ENCODE measurements at regions not wholly inside any gene's neighbourhood (a gene's known extent, or its start where the extent isn't known, plus 50 kb on each side); places are given as distances from the start of the nearest gene placed in this dataset.

GRCh38 chr5:66417781-66418180 lies 178.4 kb upstream of the MAST4 start:
- TF ChIP-seq NFIC (IDR thresholded peaks at IDR 0.05; ENCODE audit: borderline replicate concordance) (no peak), CTCF (IDR thresholded peaks at IDR 0.05) (no peak), MEF2A (IDR thresholded peaks at IDR 0.05; ENCODE audit: borderline replicate concordance, low read depth) (no peak)
